ENCODE measurements at regions not wholly inside any gene's neighbourhood (a gene's known extent, or its start where the extent isn't known, plus 50 kb on each side); places are given as distances from the start of the nearest gene placed in this dataset.

GRCh38 chr15:35741881-35742280 lies 195.9 kb upstream of the DPH6 start:
- Mint-ChIP-seq H3K4me3 (no peak overlapping the region), H3K9me3 (no peaks in the 10 kb centered on the region), H3K36me3 (ENCODE audit: insufficient read depth) (no peaks in the 10 kb centered on the region), H3K27me3 (ENCODE audit: low read depth) (peaks cover 4% of the 10 kb centered on the region), H3K4me1 (ENCODE audit: low read depth) (no peaks in the 10 kb centered on the region)
- ATAC-seq (no peak), DNase-seq (no peak)

DNA sequence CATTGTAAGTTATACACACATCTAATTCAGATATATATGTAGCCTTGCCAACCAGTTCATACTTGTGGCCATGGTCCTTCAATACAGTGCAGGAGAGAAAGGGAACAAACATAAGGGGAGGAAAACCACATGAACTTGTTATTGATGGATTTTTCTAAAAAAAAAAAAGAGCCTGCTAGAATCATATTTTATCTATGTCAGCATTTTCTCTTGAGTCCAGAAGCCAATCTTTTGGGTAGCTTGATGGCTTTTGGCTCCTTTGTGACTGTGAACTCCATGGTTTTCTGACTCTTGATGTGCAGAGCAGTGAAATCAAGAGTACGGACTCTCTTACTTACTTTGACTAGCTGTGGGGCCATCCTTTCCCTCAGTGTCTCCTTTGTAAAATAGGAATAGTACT lies 197.4 kb upstream of the DPH6 start:
- Mint-ChIP-seq H3K27me3 (ENCODE audit: low read depth) (peaks cover 4% of the 10 kb centered on the region), H3K4me3 (no peak overlapping the region), H3K4me1 (ENCODE audit: low read depth) (no peaks in the 10 kb centered on the region), H3K36me3 (ENCODE audit: insufficient read depth) (no peaks in the 10 kb centered on the region), H3K9me3 (no peaks in the 10 kb centered on the region)
- DNase-seq, result no peak
- ATAC-seq, result no peak

- H3K9me3 Mint-ChIP-seq, result no peaks in the 10 kb centered on the region
Observed at GRCh38 chr15:35746121-35746520, 200.2 kb upstream of the DPH6 start.

GRCh38 chr15:35748105-35748504 lies 202.1 kb upstream of the DPH6 start:
- Mint-ChIP-seq H3K4me1 (ENCODE audit: low read depth) (no peaks in the 10 kb centered on the region), H3K27me3 (ENCODE audit: low read depth) (peaks cover 5% of the 10 kb centered on the region), H3K36me3 (ENCODE audit: insufficient read depth) (no peaks in the 10 kb centered on the region), H3K4me3 (no peak overlapping the region), H3K9me3 (no peaks in the 10 kb centered on the region)
- DNase-seq, result no peak
- no peak for ATAC-seq

More at GRCh38 chr15:35746121-35746520, 200.2 kb upstream of the DPH6 start:
- Mint-ChIP-seq H3K36me3 (ENCODE audit: insufficient read depth) (no peaks in the 10 kb centered on the region), H3K27me3 (ENCODE audit: low read depth) (peaks cover 2% of the 10 kb centered on the region), H3K4me1 (ENCODE audit: low read depth) (no peaks in the 10 kb centered on the region), H3K4me3 (no peak overlapping the region)
- ATAC-seq (no peak), DNase-seq (no peak)

DNA sequence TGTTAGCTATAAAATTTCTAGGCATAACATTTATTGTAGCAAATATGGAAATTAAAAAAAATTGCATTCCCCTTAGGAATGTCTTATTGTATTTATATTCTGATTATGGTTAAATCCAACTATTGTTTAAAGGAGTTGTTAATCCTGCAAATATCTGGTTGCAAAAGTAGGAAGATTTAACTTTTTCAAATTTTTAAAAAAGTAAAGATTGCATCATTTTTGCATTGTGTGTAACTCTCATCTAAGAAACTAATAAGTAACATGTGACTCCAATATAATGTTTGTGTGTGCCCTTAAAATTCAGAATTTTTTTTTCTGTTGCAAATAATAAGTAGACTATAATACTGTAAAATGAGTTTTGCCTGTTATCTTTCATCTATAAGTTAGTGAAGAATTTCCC lies 204.1 kb upstream of the DPH6 start:
- Mint-ChIP-seq H3K36me3 (ENCODE audit: insufficient read depth) (no peaks in the 10 kb centered on the region), H3K4me1 (ENCODE audit: low read depth) (no peaks in the 10 kb centered on the region), H3K9me3 (no peaks in the 10 kb centered on the region), H3K27me3 (ENCODE audit: low read depth) (peaks cover 5% of the 10 kb centered on the region), H3K4me3 (no peak overlapping the region)
- no peak for ATAC-seq
- DNase-seq, result no peak

- ATAC-seq (peak in 1 of 2 donors; percentile 40), DNase-seq (peak; percentile 9)
- Mint-ChIP-seq H3K9me3 (no peaks in the 10 kb centered on the region), H3K36me3 (ENCODE audit: insufficient read depth) (no peaks in the 10 kb centered on the region), H3K4me3 (no peak overlapping the region), H3K4me1 (ENCODE audit: low read depth) (no peaks in the 10 kb centered on the region), H3K27me3 (ENCODE audit: low read depth) (peaks cover 3% of the 10 kb centered on the region)
Observed at GRCh38 chr15:35751413-35752133, 205.6 kb upstream of the DPH6 start.

- Mint-ChIP-seq H3K36me3 (ENCODE audit: insufficient read depth) (no peaks in the 10 kb centered on the region), H3K9me3 (no peaks in the 10 kb centered on the region), H3K4me1 (ENCODE audit: low read depth) (no peaks in the 10 kb centered on the region), H3K27me3 (ENCODE audit: low read depth) (peaks cover 3% of the 10 kb centered on the region), H3K4me3 (no peak overlapping the region)
- DNase-seq, result no peak
- no peak for ATAC-seq
Observed at GRCh38 chr15:35752134-35752466, 206.1 kb upstream of the DPH6 start.

DNA sequence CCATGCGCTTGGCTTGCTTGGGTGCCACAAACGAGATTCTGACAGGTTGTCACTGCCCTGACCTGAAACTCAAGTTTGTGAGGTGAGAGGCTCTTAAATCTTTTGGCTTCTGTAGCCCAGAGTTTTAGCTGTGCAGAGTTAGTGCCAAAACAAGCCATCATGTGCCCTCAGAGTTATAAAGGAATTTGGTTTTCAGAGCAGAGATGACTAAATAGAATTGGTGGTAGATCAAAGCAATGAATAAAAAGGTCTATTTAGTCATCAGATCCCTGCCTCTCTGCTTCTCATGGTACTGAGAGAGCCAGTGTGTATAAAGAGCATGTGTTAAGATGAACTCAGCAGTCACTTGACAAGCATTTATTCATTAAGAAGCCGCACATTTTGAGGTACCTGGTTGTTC lies 207.5 kb upstream of the DPH6 start:
- ATAC-seq (no peak), DNase-seq (no peak)
- no peaks in the 10 kb centered on the region for H3K36me3 Mint-ChIP-seq (ENCODE audit: insufficient read depth)
- H3K9me3 Mint-ChIP-seq, result no peaks in the 10 kb centered on the region
- no peaks in the 10 kb centered on the region for H3K4me1 Mint-ChIP-seq (ENCODE audit: low read depth)
- peaks cover 3% of the 10 kb centered on the region for H3K27me3 Mint-ChIP-seq (ENCODE audit: low read depth)
- no peak overlapping the region for H3K4me3 Mint-ChIP-seq

- Mint-ChIP-seq H3K4me1 (ENCODE audit: low read depth) (no peaks in the 10 kb centered on the region), H3K36me3 (ENCODE audit: insufficient read depth) (no peaks in the 10 kb centered on the region), H3K9me3 (no peaks in the 10 kb centered on the region), H3K4me3 (no peak overlapping the region), H3K27me3 (ENCODE audit: low read depth) (peaks cover 3% of the 10 kb centered on the region)
- DNase-seq, result no peak
- ATAC-seq, result no peak
Observed at GRCh38 chr15:35755237-35755802, 209.4 kb upstream of the DPH6 start.

- Mint-ChIP-seq H3K9me3 (no peaks in the 10 kb centered on the region), H3K36me3 (ENCODE audit: insufficient read depth) (no peaks in the 10 kb centered on the region), H3K27me3 (ENCODE audit: low read depth) (peaks cover 3% of the 10 kb centered on the region), H3K4me3 (no peak overlapping the region), H3K4me1 (ENCODE audit: low read depth) (no peaks in the 10 kb centered on the region)
- DNase-seq (no peak), ATAC-seq (no peak)
Observed at GRCh38 chr15:35756623-35757022, 210.7 kb upstream of the DPH6 start.

- H3K9me3 Mint-ChIP-seq, result no peaks in the 10 kb centered on the region
- H3K27me3 Mint-ChIP-seq (ENCODE audit: low read depth), result no peaks in the 10 kb centered on the region
- H3K4me1 Mint-ChIP-seq (ENCODE audit: low read depth), result no peaks in the 10 kb centered on the region
- DNase-seq (no peak), ATAC-seq (no peak)
- no peaks in the 10 kb centered on the region for H3K36me3 Mint-ChIP-seq (ENCODE audit: insufficient read depth)
- no peak overlapping the region for H3K4me3 Mint-ChIP-seq
Observed at GRCh38 chr15:35757361-35757760, 211.4 kb upstream of the DPH6 start.

DNA sequence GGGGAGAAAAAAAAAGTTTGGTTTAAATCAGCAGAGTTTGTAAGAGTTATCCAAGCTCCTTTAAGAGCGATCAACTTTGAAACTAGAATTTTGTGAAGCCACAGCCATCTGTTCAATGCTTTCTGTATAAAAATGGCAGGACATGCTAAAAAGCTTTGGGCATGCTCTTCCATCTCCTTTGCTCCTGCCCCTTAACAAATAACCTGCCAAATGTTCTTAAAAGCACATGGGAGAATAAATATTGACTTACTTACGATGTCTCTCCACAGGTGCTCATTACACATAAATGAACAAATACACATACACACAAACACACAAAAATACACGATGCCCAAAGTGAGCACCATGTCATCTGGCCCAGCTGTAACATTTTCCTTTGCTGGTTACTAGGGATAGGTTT lies 211.8 kb upstream of the DPH6 start:
- Mint-ChIP-seq H3K4me3 (no peak overlapping the region), H3K9me3 (no peaks in the 10 kb centered on the region), H3K36me3 (ENCODE audit: insufficient read depth) (no peaks in the 10 kb centered on the region), H3K27me3 (ENCODE audit: low read depth) (no peaks in the 10 kb centered on the region), H3K4me1 (ENCODE audit: low read depth) (no peaks in the 10 kb centered on the region)
- no peak for ATAC-seq
- DNase-seq, result no peak

- no peaks in the 10 kb centered on the region for H3K9me3 Mint-ChIP-seq
- no peaks in the 10 kb centered on the region for H3K36me3 Mint-ChIP-seq (ENCODE audit: insufficient read depth)
- no peak for DNase-seq
- ATAC-seq, result no peak
- no peak overlapping the region for H3K4me3 Mint-ChIP-seq
- H3K4me1 Mint-ChIP-seq (ENCODE audit: low read depth), result no peaks in the 10 kb centered on the region
- no peaks in the 10 kb centered on the region for H3K27me3 Mint-ChIP-seq (ENCODE audit: low read depth)
Observed at GRCh38 chr15:35764661-35765519, 218.9 kb upstream of the DPH6 start.

- no peaks in the 10 kb centered on the region for H3K4me1 Mint-ChIP-seq (ENCODE audit: low read depth)
- H3K9me3 Mint-ChIP-seq, result no peaks in the 10 kb centered on the region
- H3K36me3 Mint-ChIP-seq (ENCODE audit: insufficient read depth), result no peaks in the 10 kb centered on the region
- no peak overlapping the region for H3K4me3 Mint-ChIP-seq
- ATAC-seq, result no peak
- DNase-seq, result no peak
- no peaks in the 10 kb centered on the region for H3K27me3 Mint-ChIP-seq (ENCODE audit: low read depth)
Observed at GRCh38 chr15:35768949-35769348, 223.0 kb upstream of the DPH6 start.

- H3K4me3 Mint-ChIP-seq, result no peak overlapping the region
- no peak for DNase-seq
- no peaks in the 10 kb centered on the region for H3K4me1 Mint-ChIP-seq (ENCODE audit: low read depth)
- ATAC-seq, result no peak
- no peaks in the 10 kb centered on the region for H3K9me3 Mint-ChIP-seq
- H3K27me3 Mint-ChIP-seq (ENCODE audit: low read depth), result no peaks in the 10 kb centered on the region
- H3K36me3 Mint-ChIP-seq (ENCODE audit: insufficient read depth), result no peaks in the 10 kb centered on the region
Observed at GRCh38 chr15:35769656-35770055, 223.7 kb upstream of the DPH6 start.

All from activated T-cell treated with anti-CD3 and anti-CD28 coated beads, Interleukin-2, amount 50 U/mL, for 4 hours (primary cell).